Spleen (tissue), 11 donors: ENCODE measurements at regions not wholly inside any gene's neighbourhood (a gene's known extent, or its start where the extent isn't known, plus 50 kb on each side); places are given as distances from the start of the nearest gene placed in this dataset.

Source experiments
- DNase-seq: peaks from one replicate; pipeline ENCODE4 v3.0.0-alpha.2; 2020
- H3K27ac ChIP-seq, 8 donors: fragments of 200-600 bp; sonication (generic) in 7 of 8; 1 replicate in 4 of 8; 2 replicates in 4 of 8; pipeline versions ENCODE4 v1.5.0 to v1.8.0; 2016 to 2021; ENCODE audit warnings: inconsistent platforms in 4 of 8, mild to moderate bottlenecking in 4 of 8, moderate library complexity in 1 of 8
- H3K27me3 ChIP-seq, 7 donors: fragments of 200-600 bp; sonication (generic) in 6 of 7; replicated peaks in 1 of 7; 1 replicate in 4 of 7; 2 replicates in 3 of 7; pipeline versions ENCODE4 v1.5.0 to v1.8.0; 2016 to 2021; ENCODE audit warnings: inconsistent platforms in 3 of 7, mild to moderate bottlenecking in 1 of 7
- H3K36me3 ChIP-seq, 6 donors: fragments of 200-600 bp; sonication (generic) in 5 of 6; 1 replicate in 4 of 6; 2 replicates in 2 of 6; pipeline versions ENCODE4 v1.5.0 to v1.8.0; 2016 to 2021; ENCODE audit warnings: inconsistent platforms in 2 of 6
- H3K4me1 ChIP-seq, 6 donors: fragments of 200-600 bp; sonication (generic) in 5 of 6; 1 replicate in 3 of 6; 2 replicates in 3 of 6; pipeline versions ENCODE4 v1.5.0 to v1.8.0; 2016 to 2021; ENCODE audit warnings: inconsistent platforms in 3 of 6
- H3K4me3 ChIP-seq, 8 donors: fragments of 200-600 bp; sonication (generic) in 7 of 8; 1 replicate in 4 of 8; 2 replicates in 4 of 8; pipeline versions ENCODE4 v1.5.0 to v1.8.0; 2016 to 2021; ENCODE audit warnings: inconsistent platforms in 4 of 8, mild to moderate bottlenecking in 4 of 8, moderate library complexity in 2 of 8
- H3K9me3 ChIP-seq, 8 donors: fragments of 200-600 bp; sonication (generic) in 7 of 8; 1 replicate in 4 of 8; 2 replicates in 4 of 8; pipeline versions ENCODE4 v1.5.0 to v1.8.0; 2016 to 2021; ENCODE audit warnings: inconsistent platforms in 4 of 8
- POLR2A ChIP-seq, 3 donors: fragments of 450-650 bp; IDR thresholded peaks; one replicate each; pipeline ENCODE4 v1.5.1; 2017; ENCODE audit warnings: antibody characterized with exemption in 3 of 3, mild to moderate bottlenecking in 1 of 3
- POLR2AphosphoS5 ChIP-seq, 3 donors: sonication (generic); formaldehyde crosslinking; IDR thresholded peaks; one replicate each; pipeline ENCODE4 v1.5.1; 2017; ENCODE audit warnings: antibody characterized with exemption in 3 of 3
- WGBS, 5 donors: extraction: QIAGEN DNeasy Blood & Tissue Kit in 3 of 5; methylation state at CpG; one replicate each; pipeline versions ENCODE4 v1.1.5 to v1.1.7; 2013 to 2018; 5-methylcytosine and 5-hydroxymethylcytosine counted together
- intact Hi-C: fragments of 100-400 bp; cut with DNase I; formaldehyde crosslinking; loops from one replicate; pipeline ENCODE4 v1.15.0; 2023; ENCODE audit warnings: low total_unique reads
- TF ChIP-seq, protein P1 (sequence below), 11 experiments: fragments of 200-600 bp in 7 of 11; fragments of 450-650 bp in 4 of 11; sonication (generic) in 4 of 11; IDR thresholded peaks in 8 of 11; conservative IDR thresholded peaks in 3 of 11; 1 replicate in 7 of 11; 2 replicates in 4 of 11; pipeline versions ENCODE4 v1.4.0 to v1.8.0; 2016 to 2021; ENCODE audit warnings: antibody characterized with exemption in 11 of 11, inconsistent platforms in 4 of 11, mild to moderate bottlenecking in 1 of 11
- donor health status: healthy with polysubstance abuse.
- donor health status: DM: no; HTN: no; CAD: no; lungs with moderate emphysema.
- donor health status: DM: no; HTN: no; CAD: no.
- donor health status: Bipolar disorder and iron deficiency.
- donor health status: healthy.
- donor health status: DM: no; HTN: no; CAD: no.
- donor health status: DM: yes; HTN: yes; CAD: no.

DNA sequence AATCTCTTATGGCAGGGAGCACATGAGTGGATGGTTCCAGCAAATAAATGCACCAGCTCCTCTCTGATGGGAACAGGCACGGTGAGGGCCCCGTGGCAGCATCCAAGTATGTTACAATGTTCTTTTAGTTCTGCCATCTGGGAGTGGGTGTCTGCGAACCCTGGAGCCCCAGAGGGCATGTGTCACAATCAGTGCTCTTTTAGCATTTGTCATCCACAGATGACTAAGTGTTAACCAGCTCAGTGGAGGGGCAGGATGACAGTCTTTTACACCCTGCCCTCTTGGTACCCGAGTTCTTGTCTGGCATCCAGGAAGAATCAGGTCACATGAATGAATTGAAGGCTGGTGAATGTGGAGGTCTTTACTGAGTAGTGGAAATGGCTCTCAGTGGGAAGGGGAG is 560.4 kb upstream of the FLRT2 start:
- Histone ChIP-seq H3K9me3 (peaks cover 0 to 8% (median 0%) of the 10 kb centered on the region in 8 donors), H3K4me3 (no peak overlapping the region), H3K27ac (no peak overlapping the region), H3K36me3 (no peaks in the 10 kb centered on the region), H3K27me3 (no peaks in the 10 kb centered on the region), H3K4me1 (no peaks in the 10 kb centered on the region)
- intact Hi-C loops: no loop called here
- TF ChIP-seq, protein P1, sequence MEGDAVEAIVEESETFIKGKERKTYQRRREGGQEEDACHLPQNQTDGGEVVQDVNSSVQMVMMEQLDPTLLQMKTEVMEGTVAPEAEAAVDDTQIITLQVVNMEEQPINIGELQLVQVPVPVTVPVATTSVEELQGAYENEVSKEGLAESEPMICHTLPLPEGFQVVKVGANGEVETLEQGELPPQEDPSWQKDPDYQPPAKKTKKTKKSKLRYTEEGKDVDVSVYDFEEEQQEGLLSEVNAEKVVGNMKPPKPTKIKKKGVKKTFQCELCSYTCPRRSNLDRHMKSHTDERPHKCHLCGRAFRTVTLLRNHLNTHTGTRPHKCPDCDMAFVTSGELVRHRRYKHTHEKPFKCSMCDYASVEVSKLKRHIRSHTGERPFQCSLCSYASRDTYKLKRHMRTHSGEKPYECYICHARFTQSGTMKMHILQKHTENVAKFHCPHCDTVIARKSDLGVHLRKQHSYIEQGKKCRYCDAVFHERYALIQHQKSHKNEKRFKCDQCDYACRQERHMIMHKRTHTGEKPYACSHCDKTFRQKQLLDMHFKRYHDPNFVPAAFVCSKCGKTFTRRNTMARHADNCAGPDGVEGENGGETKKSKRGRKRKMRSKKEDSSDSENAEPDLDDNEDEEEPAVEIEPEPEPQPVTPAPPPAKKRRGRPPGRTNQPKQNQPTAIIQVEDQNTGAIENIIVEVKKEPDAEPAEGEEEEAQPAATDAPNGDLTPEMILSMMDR (IDR thresholded peaks at IDR 0.05 in 8 of 11, conservative IDR thresholded peaks at IDR 0.05 in 3 of 11): no peak
- TF ChIP-seq POLR2AphosphoS5 (IDR thresholded peaks at IDR 0.05) (no peak), POLR2A (IDR thresholded peaks at IDR 0.05) (no peak)
- WGBS, 5 donors: 60 to 86% (median 68%) methylated on average over 4 of the region's 4 CpGs
- no peak for DNase-seq

DNA sequence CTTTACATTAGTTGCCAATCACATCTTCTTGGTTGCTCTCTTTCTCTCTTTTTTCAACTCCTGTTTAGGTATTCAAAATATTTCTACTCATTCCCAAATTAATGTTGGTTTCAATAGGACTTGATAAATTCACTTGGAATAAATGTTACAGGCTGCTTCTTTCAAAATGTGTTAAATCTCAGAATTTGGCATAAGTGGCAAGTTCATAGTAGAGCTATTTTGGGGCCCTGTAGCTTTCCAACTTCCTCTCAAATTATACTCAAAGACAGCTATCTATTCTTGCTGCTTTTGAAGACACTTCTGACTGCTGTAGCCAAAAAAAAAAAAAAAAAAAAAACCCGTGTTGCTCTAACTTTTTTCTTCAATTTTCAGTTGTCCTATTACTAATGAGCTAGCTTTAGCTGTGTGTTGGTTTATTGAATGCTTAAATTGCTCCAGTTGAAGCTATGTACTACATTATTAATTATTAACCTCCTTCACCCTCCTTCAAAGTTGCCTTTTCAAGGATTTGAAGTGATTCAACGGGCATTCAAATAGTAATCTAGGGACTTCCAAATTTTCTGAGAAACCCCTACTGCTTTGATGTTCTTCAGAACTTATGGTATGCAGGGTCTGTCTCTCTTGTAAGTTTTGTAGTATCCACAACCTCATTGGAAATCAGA is 554.6 kb upstream of the FLRT2 start:
- DNase-seq: no peak
- H3K9me3 ChIP-seq: peaks cover 0 to 9% (median 0%) of the 10 kb centered on the region in 8 donors
- 43 to 71% (median 57%) methylated on average over 2 of the region's 2 CpGs for WGBS, 5 donors
- H3K4me3 ChIP-seq: no peak overlapping the region
- H3K4me1 ChIP-seq: no peaks in the 10 kb centered on the region
- no peak for TF ChIP-seq POLR2A (IDR thresholded peaks at IDR 0.05)
- TF ChIP-seq POLR2AphosphoS5 (IDR thresholded peaks at IDR 0.05): no peak
- TF ChIP-seq, protein P1 (IDR thresholded peaks at IDR 0.05 in 8 of 11, conservative IDR thresholded peaks at IDR 0.05 in 3 of 11): no peak
- H3K27ac ChIP-seq: no peak overlapping the region
- no peaks in the 10 kb centered on the region for H3K36me3 ChIP-seq
- H3K27me3 ChIP-seq: no peaks in the 10 kb centered on the region
- intact Hi-C loops: no loop called here

DNA sequence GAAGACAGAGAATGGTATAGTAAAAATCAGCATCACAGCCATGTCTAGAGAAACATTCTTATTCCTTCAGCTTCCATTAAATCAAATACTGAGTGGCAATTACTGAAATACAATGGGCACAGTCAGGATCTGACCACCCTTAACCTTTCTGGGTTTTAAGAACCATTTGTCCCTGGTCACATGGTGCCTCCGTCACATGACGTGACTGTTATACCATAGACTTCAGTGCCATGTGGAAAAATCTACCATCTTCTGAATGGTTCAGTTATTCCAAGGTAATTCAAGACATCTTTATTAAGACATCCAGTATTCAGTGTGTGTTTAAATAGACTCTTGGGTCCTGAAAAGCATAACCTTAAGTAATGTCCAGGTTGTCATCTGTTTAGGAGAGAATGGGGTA is 553.1 kb upstream of the FLRT2 start:
- H3K4me1 ChIP-seq: no peaks in the 10 kb centered on the region
- no peak for DNase-seq
- H3K4me3 ChIP-seq: no peak overlapping the region
- 67 to 99% (median 91%) methylated on average over 2 of the region's 2 CpGs for WGBS, 5 donors
- peaks cover 0 to 9% (median 0%) of the 10 kb centered on the region in 8 donors for H3K9me3 ChIP-seq
- H3K27me3 ChIP-seq: no peaks in the 10 kb centered on the region
- intact Hi-C loops: no loop called here
- H3K27ac ChIP-seq: no peak overlapping the region
- TF ChIP-seq, protein P1 (IDR thresholded peaks at IDR 0.05 in 8 of 11, conservative IDR thresholded peaks at IDR 0.05 in 3 of 11): no peak
- no peak for TF ChIP-seq POLR2A (IDR thresholded peaks at IDR 0.05)
- no peak for TF ChIP-seq POLR2AphosphoS5 (IDR thresholded peaks at IDR 0.05)
- H3K36me3 ChIP-seq: no peaks in the 10 kb centered on the region

DNA sequence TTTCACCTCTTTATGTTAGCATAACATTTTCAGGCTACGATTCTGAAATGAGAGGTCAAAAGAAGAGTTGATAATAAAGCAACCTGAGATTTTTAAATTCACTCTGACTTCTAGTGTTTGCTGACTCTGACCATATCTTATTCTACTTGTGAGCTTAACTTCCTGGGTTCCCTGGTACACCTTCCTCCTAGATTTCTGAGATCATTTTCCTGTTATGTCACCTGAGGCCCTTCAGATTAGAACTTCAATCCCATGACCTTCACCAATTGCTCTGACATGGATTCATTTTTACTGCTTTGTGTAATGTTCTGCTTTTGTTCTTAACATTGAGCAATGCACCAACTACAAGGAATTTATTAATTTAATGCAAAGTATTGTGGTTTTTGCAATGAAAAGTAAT is 542.9 kb upstream of the FLRT2 start:
- DNase-seq: no peak
- intact Hi-C loops: no loop called here
- Histone ChIP-seq H3K27ac (no peak overlapping the region), H3K36me3 (no peaks in the 10 kb centered on the region), H3K4me1 (no peaks in the 10 kb centered on the region), H3K9me3 (peaks cover 0 to 6% (median 0%) of the 10 kb centered on the region in 8 donors), H3K27me3 (no peaks in the 10 kb centered on the region), H3K4me3 (no peak overlapping the region)
- TF ChIP-seq POLR2A (IDR thresholded peaks at IDR 0.05) (no peak), POLR2AphosphoS5 (IDR thresholded peaks at IDR 0.05) (no peak)
- TF ChIP-seq, protein P1 (IDR thresholded peaks at IDR 0.05 in 8 of 11, conservative IDR thresholded peaks at IDR 0.05 in 3 of 11): no peak
- WGBS, 5 donors: 72 to 87% (median 79%) methylated on average over 1 of the region's 1 CpG
